GM19239 (cell line): ENCODE measurements at regions not wholly inside any gene's neighbourhood (a gene's known extent, or its start where the extent isn't known, plus 50 kb on each side); places are given as distances from the start of the nearest gene placed in this dataset.
"Not testable (repeated sequence)": the region's sequence is repeated elsewhere in the genome, so short reads cannot be mapped to it uniquely, and the experiment has no call there.

Source experiments
- DNase-seq: peaks from one replicate; pipeline ENCODE4 v3.0.0; 2011; ENCODE audit warnings: low spot score; ENCODE audit not compliant: insufficient read length
- FAIRE-seq: peaks from 2 replicates; lab custom pipeline; 2011; peaks lifted over from hg19 to GRCh38; lab: Jason Lieb, UNC

DNA sequence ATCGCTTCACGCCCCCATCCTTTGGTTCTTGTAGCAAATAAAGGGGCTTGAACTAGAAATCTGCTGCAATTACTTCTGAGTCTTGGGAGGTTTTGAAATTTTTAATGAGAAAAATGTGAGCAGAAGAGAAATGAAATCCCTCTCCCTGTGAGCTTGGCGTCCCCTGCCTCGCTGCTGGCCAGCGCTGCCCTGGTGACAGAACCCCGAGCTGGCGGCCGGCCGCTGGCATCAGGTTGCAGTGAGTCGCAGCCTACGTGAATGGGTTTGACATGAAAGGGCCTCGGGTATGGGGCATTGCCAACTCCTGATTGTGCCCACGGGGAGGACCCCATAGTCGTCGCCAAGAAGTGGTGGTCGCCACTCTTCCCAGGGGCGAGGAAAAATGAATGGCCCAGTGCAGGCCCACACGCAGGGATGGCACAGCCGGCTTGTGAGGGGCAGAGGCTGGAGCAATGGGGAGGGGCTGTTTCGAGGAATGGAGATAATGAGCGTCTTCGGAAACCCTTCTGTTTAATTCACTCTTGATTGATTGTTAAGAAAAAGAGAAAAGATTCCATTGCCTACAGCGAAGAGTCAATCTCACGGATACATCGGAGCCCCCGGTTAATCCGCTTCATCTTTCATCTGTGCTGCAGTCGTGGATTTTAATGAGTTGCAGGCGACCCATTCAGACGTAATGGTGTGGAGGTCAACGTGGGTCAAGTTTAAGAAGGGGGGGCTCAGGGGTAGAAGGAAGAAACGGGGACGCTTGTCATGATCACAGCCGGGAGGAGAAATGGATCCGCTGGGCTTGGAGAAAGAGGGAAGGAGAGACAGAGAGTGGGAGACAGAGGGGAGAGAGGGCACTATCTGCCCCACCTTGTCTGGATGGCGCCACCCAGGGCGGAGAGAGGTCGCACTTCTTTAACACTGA, 380.1 kb downstream of the THBS2 start:
- FAIRE-seq, result no peak
- DNase-seq, result no peak

DNA sequence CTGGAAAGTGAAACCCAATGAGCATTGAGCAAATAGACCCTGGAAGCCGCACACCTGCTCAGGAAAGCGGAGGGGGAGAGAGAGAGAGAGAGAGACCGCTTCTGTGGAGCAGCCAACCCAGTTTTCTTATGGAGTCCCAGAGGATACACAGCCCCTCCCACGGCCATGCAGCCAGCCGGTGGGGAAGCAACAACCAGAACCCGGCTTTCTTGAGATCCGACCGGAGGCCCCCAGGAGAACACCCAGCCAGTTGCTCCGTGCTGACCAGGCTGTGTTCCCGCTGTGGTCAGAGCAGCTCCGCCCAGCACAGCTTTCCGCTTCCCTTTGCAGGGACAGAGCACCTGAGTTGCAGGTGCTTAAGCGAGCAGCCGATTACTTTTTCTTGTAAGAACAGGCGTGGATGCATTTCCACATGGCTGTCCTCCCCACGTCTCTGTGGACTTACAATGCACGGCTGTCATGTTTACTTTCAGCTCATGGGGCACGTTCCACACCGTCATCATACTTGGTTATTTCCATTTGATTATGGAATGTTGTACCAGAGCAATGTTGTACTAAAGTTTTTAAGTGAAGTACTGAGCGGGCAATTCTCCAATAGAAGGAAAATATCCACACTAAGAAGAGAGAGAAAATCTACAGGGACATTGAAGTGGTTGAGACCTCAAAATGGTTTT, 381.9 kb downstream of the THBS2 start:
- no peak for FAIRE-seq
- DNase-seq, result no peak

DNA sequence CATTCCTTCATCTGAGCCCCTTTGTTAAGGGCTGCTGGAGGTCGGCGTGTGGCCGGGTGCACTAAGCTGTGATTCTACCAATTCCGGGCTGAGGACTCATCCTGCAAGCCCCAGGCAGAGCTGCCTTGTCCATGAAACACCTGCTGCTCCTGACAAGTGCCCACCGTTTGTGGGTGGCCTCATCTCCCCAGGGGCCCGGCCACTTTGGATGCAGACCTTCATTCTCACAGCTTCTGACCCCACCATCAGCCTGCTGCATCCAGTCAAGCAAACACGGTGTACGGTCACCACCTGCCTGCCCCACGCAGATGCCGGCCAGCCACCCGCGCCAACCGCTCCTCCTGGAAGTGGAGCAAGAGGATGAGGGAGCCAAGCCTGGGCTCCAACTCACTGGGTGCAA, 382.7 kb downstream of the THBS2 start:
- DNase-seq (no peak), FAIRE-seq (no peak)

DNA sequence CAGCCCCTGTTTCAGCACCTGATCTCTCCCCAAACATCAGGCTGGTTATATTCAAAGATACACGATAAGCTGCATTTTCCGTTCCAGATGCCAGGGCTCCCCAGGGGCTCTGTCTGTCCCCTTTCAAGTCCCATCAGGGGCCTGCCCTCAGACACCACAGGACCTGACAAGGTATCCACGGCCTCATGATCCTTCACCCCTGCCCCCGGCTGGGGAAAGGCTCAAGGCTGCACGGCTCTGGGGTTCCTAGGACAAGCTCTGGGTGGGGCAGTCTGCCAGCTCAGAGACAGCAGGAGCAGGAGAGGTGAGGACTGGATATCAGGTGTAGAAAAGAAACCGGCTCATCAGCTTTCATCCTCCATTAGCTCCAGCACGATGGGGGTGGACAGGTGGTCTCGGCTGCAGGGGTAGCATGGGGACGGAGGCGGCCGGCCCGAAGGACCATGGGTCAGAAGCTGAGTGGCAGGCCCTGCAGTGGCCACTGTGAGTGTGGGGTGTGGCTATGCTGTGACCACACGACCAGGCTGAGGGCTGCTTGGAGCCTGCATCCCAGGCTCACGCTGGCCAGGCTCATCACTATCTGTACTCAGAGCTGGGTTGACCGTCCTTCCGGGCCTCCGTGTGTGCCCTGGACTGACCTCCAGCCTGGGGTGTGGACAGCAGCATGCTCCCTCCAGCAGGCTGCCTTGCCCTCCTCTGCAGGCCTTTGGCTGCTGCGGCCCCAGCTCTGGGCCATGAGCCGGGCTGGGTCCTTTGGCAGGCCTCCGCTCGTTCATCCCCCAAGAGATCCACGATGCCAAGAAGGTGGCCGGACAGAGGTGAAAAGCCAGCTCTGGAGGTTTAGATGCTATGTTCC, 386.2 kb downstream of the THBS2 start:
- DNase-seq (no peak), FAIRE-seq (no peak)

DNA sequence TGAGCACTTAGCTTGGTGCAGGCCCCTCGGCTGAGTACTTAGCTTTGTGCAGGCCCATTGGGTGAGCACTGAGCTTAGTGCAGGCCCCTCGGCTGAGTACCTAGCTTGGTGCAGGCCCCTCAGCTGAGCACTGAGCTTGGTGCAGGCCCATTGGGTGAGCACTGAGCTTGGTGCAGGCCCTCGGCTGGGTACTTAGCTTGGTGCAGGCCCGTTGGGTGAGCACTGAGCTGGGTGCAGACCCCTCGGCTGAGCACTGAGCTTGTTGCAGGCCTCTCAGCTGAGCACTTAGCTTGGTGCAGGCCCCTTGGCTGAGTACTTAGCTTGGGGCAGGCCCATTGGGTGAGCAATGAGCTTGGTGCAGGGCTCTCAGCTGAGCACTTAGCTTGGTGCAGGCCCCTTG, 387.1 kb downstream of the THBS2 start:
- FAIRE-seq (no peak), DNase-seq (no peak)

DNA sequence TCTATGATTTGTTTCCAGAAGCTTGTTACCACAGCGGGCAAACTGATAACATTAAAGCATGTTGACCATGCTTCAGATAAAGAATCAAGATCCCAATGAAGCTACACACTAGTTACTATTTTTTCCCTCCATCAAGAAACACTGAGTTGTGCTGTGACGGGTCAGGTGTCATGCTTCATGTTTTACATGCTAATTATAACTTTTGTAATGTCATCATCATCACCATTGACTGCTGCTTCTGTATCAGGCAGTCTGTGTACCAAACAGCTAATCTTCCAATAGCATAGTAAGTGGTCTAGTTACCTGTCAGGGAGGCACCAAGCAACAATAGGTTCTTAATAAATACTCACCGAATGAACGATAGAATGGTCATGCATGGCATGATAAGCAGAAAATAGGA, 388.1 kb downstream of the THBS2 start:
- FAIRE-seq (no peak), DNase-seq (no peak)

DNA sequence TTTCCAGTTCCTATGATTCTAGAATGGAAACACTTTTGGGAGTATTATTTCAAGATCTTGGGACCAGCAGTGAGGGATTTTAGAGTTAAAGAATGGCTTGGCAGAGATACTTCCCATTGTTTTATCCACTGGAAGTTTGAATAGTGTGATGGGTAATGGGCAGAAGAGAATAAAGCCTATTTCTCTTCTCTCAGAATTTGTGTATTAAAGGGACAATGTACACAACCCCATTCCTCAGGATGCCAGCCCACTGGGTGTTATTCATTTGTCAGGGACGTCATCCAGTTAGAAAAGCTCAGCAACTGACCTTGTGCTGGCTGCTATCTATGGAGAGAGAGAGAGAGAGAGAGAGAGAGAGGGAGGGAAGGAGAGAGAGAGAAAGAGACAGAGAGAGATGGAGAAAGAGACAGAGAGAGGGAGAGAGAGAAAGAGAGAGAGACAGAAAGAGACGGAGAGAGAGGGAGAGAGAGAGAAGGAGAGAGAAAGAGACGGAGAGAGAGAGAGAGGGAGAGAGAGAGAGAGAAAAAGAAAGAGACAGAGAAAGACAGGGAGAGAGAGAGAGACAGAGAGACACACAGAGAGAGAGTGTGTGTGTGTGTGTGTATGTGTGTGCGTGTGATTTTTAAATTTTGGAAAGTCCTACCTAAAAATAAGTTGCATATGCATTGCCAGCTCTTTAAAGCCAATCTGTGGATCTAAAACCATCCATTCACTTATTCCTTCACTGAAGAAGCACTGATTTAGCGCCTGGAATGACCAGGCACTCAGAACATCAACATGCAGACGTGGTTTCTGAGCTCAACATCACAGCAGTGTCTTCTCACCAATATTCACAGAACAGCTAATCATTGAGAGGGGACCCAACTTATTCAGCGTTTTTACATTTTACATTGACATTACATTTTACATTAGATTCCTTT, 388.8 kb downstream of the THBS2 start:
- DNase-seq (no peak), FAIRE-seq (no peak)

DNA sequence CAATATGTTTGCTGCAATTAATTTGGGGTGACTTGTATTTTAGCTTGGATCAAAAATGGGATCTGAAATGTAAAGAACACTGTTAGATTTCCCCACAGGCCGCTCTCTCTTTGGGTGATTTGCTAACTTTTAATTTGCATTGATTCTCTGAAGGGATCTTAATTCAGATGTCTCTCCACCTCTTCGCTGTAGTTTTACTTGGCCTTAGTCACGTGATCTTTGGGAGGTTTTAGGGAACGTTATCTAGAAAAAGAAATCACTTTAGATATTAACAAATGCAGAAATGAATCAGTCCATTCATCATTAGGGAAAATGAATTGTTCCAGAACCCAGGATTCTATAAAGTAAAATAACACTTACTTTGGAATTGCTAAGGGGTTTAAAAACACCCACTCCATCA, 390.2 kb downstream of the THBS2 start:
- FAIRE-seq (no peak), DNase-seq (no peak)

DNA sequence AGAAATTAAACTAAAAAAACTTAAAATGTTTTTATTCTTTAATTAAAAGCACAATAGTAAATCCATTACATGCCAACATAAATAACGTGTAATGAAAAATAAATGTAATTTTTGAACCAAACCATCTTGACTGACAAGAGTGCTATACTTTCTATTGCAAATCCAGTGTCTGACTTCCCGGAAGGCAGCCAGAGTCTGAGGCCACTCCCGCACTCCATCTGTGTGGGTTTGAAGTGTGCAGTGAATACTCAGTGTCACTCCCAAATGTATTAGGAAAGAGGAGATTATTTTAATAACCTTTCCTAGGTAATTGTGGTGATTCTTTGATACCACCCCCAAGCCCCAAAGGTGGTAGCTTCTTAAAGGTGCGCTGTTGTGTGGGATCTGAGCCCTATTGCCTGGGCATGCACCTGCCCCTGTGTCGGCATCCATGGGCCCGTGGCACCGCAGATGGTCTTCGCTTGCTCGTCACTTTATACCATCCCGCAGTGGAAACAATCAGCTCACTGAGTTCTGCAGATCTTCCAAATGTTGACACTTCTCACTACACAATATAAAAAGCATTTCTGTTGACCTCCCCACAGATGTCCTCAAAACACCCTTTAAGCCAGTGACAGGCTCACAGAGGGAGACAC, 391.2 kb downstream of the THBS2 start:
- DNase-seq (no peak), FAIRE-seq (no peak)

DNA sequence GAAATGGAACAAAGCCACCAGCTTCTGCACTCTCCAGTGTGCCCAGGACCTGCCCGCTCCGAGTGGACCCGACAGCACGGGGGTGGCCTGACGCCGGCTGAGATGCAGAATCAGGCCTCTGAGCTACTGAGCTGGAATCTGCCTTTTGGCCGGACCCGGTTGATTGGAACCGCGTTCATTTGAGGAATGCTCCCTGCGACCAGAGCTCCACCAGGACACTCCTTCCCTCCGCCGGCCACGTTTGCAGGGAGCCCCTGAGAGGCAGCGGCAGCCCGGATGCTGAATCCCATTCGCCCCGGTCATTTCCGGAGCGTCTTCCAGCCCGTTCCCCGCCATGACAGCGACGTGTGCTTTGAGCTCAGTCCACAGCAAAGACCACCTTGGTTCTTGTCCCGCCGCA, 392.7 kb downstream of the THBS2 start:
- DNase-seq, result no peak
- no peak for FAIRE-seq

DNA sequence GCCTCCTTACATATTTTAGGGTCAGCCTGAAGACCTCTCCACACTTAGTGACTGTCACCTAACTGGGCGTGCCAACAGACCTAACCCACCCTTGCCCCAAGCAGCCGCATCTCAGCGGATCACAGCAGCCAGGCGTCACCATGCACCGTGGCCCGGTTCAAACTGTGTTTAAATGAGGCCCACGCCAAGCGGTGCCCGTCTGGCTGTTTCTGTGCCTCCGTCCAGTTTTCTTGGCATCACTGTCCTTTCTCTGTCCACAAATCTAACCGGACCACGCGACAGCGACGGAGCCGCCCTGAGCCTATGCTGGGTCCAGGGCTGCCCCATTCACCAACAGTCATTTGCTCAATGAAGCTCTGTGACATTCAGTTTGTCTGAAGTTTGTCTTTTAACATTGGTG, 393.3 kb downstream of the THBS2 start:
- FAIRE-seq, result no peak

DNA sequence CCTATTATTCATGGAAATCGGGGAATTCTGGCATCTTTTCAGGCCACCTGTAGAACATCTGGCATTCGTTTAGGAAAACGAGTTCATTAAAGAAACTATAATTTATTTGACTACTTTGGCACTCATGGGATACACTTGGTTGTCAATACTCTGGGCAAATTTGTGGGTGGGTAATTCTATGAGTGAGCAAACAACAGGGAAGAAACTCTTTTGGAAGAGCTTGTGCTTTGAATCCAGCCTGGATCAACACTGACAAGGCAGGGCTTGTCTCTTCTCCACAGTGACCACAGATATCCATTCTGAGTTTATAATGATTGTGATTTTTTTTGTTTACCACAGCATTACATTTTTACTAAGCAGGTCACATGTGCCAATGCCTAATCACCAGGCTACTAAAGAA, 394.7 kb downstream of the THBS2 start:
- no peak for DNase-seq
- FAIRE-seq, result no peak

More for the DNA sequence above, 393.3 kb downstream of the THBS2 start:
- DNase-seq, result no peak

DNA sequence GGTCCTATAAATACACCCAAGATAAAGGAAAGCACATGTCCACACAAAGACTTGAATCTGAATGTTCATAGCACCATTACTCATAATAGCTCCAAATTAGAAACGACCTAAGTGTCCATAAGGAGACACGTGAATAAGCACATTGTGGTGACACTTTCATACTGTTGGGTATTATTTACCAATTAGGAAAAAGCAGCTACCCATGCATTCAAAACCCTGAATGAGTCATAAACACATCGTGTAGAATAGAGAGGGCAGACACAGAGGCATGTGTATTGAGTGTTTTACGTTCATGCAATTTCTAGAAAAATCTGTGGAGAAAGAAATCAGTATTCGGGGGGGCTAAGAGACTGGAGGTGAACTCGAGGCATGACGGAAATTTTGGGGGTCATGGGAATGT, 396.7 kb downstream of the THBS2 start:
- FAIRE-seq (no peak), DNase-seq (no peak)

DNA sequence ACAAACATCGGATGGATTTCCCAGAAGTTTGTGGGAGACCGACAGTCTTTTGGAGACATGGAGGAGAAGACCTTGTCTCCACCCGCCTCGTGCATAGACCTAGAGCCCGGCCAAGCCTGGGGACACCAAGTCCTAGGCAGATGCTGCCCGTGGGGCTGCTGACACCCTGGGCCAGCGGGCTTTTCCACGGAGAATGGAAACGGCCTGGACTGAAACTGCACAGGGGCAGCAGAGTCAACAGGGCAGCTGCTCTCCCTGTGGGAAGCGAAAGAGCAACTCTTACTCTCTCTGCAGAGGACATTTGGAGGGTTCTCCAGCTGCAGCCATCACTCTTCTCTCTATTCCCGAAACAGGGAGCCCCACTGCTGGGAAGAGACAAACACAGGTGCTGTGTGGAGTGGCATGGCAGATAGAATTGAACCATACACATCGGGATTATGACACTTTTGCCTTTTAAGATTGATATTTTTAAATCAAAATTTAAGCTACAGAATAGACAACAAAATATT, 401.2 kb downstream of the THBS2 start:
- no peak for FAIRE-seq

DNA sequence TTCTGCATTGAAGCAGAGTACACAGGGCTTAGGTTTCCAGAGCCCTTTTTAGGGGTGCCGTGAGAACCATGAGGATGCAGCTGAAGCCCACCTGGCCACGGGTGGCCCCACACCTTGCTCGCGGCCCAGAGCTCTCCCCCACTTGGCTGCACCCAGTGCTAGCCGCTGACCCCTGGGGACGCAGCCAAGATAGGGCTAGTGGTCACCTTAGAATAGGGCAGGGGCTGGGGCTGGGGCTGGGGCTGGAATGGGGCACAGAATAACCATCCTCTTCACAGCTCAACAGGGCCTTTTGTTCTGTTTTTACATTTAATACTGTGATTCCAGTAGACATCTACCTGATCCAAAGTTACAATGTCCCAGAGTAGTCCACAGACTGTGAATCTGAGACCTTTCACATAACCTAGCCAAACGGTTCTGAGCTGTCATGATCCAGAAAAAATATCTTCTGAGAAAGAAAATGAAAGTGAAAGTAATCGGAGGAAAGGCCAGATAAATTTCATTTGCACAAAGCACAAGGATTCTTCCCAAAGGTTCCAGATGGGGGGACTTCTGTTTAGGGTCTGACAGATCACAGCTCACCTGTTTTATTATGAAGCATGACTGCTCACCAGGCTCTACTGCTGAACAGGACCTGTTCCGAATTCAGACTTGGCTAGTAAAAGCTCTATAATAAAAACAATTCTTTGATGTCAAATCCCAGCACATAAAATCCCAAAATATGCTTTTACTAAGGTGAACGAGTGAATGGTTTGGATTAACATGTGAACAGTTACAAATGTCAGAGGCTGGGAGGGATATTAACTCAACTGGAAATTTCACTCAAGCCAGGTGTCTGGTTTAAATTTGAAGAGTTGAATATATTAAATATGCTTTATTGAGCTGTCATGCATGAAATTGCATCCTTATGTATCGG, 401.9 kb downstream of the THBS2 start:
- FAIRE-seq, result no peak
- DNase-seq, result no peak

More for the DNA sequence above, 401.2 kb downstream of the THBS2 start:
- DNase-seq, result no peak

DNA sequence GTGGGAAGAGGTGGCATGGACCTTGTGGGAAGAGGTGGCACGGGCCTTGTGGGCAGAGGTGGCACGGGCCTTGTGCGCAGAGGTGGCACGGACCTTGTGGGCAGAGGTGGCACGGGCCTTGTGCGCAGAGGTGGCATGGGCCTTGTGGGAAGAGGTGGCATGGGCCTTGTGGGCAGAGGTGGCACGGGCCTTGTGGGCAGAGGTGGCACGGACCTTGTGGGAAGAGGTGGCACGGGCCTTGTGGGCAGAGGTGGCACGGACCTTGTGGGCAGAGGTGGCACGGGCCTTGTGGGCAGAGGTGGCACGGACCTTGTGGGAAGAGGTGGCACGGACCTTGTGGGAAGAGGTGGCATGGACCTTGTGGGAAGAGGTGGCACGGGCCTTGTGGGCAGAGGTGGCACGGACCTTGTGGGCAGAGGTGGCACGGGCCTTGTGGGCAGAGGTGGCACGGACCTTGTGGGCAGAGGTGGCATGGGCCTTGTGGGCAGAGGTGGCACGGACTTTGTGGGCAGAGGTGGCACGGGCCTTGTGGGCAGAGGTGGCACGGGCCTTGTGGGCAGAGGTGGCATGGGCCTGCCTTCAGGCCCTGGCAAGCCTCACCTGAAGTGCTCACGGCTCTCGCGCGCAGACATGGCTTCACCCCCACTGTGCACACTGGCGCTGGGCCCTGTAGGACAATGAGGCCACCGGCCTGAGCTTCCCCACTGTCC, 403.5 kb downstream of the THBS2 start:
- DNase-seq, FAIRE-seq: not testable (repeated sequence)

DNA sequence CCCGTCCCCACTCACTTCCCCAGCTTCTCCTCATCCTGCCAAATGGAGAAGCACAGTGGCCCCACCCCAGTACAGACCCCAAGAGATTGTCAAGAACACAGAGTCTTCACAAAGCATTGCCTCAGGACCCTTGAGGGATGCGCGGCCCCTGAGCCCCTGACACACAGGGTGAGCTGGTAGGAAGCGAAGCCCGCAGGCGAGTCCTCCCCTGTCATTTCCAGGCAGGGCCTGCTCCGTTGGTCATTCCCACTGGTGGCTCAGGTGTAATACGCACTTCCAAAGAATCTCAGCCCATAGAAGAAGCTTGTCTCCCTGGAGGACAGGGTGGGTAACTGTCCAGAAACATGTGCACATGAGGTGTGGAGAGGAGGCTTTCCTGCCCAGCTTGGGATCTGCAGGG, 404.2 kb downstream of the THBS2 start:
- DNase-seq (no peak), FAIRE-seq (no peak)
